PC-9 (cell line): ENCODE measurements at regions not wholly inside any gene's neighbourhood (a gene's known extent, or its start where the extent isn't known, plus 50 kb on each side); places are given as distances from the start of the nearest gene placed in this dataset.

Experiments
- BruUV-seq: library from RNA; stranded (reverse); fragments of 400-500 nt; replicated peaks from 2 replicates; lab custom pipeline; 2021; lab: Mats Ljungman, UMichigan
- CTCF ChIA-PET: fragments of 300-600 bp; sonication (Branson Sonifier 250); formaldehyde crosslinking; loops from one replicate; lab custom pipeline; 2022; ENCODE audit warnings: antibody characterized with exemption; lab: Charles Lee
- POLR2A ChIA-PET: fragments of 300-600 bp; sonication (Branson Sonifier 250); formaldehyde crosslinking; loops from one replicate; lab custom pipeline; 2022; ENCODE audit warnings: antibody characterized with exemption; ENCODE audit not compliant: unreplicated experiment; lab: Charles Lee
- DNase-seq, 2 experiments: peaks; one replicate each; pipeline versions ENCODE4 v3.0.0 to v3.0.0-alpha.2; 2015 to 2022; ENCODE audit warnings: mixed read lengths in 1 of 2
- H2AFZ ChIP-seq: fragments of 200-600 bp; sonication (generic); 2 replicates; pipeline ENCODE4 v1.8.1; 2017; ENCODE audit warnings: antibody characterized with exemption
- H3F3A ChIP-seq: fragments of 200-600 bp; sonication (generic); 2 replicates; pipeline ENCODE4 v1.8.1; 2017; ENCODE audit warnings: antibody characterized with exemption, mild to moderate bottlenecking, low read depth; ENCODE audit not compliant: insufficient read depth
- H3K27ac ChIP-seq: fragments of 200-600 bp; sonication (generic); 2 replicates; pipeline ENCODE4 v1.6.1; 2016; ENCODE audit warnings: mixed run types
- H3K27me3 ChIP-seq: fragments of 200-600 bp; sonication (generic); 2 replicates; pipeline ENCODE4 v1.6.1; 2016; ENCODE audit warnings: low read depth, mixed run types; ENCODE audit not compliant: insufficient read depth
- H3K36me3 ChIP-seq: fragments of 200-600 bp; sonication (generic); 2 replicates; pipeline ENCODE4 v1.6.1; 2016; ENCODE audit warnings: low read depth, mixed run types
- H3K4me1 ChIP-seq: fragments of 200-600 bp; sonication (generic); replicated peaks from 2 replicates; pipeline ENCODE4 v1.6.1; 2016; ENCODE audit warnings: mixed run types; ENCODE audit not compliant: insufficient read depth
- H3K4me2 ChIP-seq: fragments of 200-600 bp; sonication (generic); 2 replicates; pipeline ENCODE4 v1.6.1; 2017; ENCODE audit warnings: mixed run types
- H3K4me3 ChIP-seq: fragments of 200-600 bp; sonication (generic); 2 replicates; pipeline ENCODE4 v1.6.1; 2016; ENCODE audit warnings: mixed run types
- H3K79me2 ChIP-seq: fragments of 200-600 bp; sonication (generic); 2 replicates; pipeline ENCODE4 v1.6.1; 2017; ENCODE audit warnings: low read depth, mixed run types
- H3K9me2 ChIP-seq: fragments of 200-600 bp; sonication (generic); 2 replicates; pipeline ENCODE4 v1.8.1; 2017; ENCODE audit warnings: mild to moderate bottlenecking; ENCODE audit not compliant: insufficient read depth
- H3K9me3 ChIP-seq: fragments of 200-600 bp; sonication (generic); 2 replicates; pipeline ENCODE4 v1.8.1; 2016; ENCODE audit warnings: low read depth; ENCODE audit not compliant: insufficient read depth
- H4K20me1 ChIP-seq: fragments of 200-600 bp; sonication (generic); 2 replicates; pipeline ENCODE4 v1.8.1; 2017; ENCODE audit not compliant: insufficient read depth
- EZH2 ChIP-seq: fragments of 200-600 bp; sonication (generic); IDR thresholded peaks from 2 replicates; pipeline ENCODE4 v1.8.0; 2017; ENCODE audit warnings: antibody characterized with exemption, low read depth
- intact Hi-C: fragments of 100-400 bp; cut with micrococcal nuclease; formaldehyde crosslinking; loops from one replicate; pipeline ENCODE4 v1.10.0; 2022; ENCODE audit not compliant: unreplicated experiment
- TF ChIP-seq, protein P1 (sequence below): fragments of 200-600 bp; sonication (generic); conservative IDR thresholded peaks from 2 replicates; pipeline ENCODE4 v1.6.1; 2017; ENCODE audit warnings: mixed run types, antibody characterized with exemption, mild to moderate bottlenecking, moderate library complexity

DNA sequence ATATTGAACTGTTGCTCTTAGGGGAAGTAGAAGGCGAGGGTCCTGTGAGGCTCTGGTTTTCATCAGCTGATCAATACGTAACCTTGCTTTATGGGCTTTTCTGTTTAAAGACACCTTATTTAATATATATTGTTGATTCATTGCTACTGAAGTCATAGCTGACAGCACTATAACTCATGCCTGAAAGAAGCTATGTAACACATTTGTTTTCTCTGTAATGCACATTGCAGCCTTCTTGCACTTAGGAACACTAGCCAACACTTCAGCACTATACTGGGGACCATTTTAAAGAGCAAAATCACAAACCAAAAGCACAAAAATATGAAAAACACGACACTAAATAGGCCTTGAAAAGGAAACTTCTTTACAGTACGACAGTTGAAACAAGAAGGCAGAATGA lies 135.7 kb downstream of the TTC6 start:
- H4K20me1 ChIP-seq: no peaks in the 10 kb centered on the region
- no peaks in the 10 kb centered on the region for H3K9me2 ChIP-seq
- no peaks in the 10 kb centered on the region for H3K79me2 ChIP-seq
- H3K4me2 ChIP-seq: no peak overlapping the region
- H3K4me1 ChIP-seq: no peaks in the 10 kb centered on the region
- no peak for DNase-seq
- no peak overlapping the region for H2AFZ ChIP-seq
- H3K9me3 ChIP-seq: no peaks in the 10 kb centered on the region
- H3K27ac ChIP-seq: no peak overlapping the region
- H3K36me3 ChIP-seq: no peaks in the 10 kb centered on the region
- H3F3A ChIP-seq: no peaks in the 10 kb centered on the region
- POLR2A ChIA-PET: interaction anchor here (0.6 kb wide), 1 partner anchor 81 kb away, joined by 4 read pairs; no protein-coding TSS in a partner anchor
- intact Hi-C loops: no loop called here
- TF ChIP-seq EZH2: no peak
- TF ChIP-seq, protein P1, sequence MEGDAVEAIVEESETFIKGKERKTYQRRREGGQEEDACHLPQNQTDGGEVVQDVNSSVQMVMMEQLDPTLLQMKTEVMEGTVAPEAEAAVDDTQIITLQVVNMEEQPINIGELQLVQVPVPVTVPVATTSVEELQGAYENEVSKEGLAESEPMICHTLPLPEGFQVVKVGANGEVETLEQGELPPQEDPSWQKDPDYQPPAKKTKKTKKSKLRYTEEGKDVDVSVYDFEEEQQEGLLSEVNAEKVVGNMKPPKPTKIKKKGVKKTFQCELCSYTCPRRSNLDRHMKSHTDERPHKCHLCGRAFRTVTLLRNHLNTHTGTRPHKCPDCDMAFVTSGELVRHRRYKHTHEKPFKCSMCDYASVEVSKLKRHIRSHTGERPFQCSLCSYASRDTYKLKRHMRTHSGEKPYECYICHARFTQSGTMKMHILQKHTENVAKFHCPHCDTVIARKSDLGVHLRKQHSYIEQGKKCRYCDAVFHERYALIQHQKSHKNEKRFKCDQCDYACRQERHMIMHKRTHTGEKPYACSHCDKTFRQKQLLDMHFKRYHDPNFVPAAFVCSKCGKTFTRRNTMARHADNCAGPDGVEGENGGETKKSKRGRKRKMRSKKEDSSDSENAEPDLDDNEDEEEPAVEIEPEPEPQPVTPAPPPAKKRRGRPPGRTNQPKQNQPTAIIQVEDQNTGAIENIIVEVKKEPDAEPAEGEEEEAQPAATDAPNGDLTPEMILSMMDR: no peak
- no TSS peak for BruUV-seq
- H3K4me3 ChIP-seq: no peak overlapping the region
- no peaks in the 10 kb centered on the region for H3K27me3 ChIP-seq
- CTCF ChIA-PET: no interaction called here

DNA sequence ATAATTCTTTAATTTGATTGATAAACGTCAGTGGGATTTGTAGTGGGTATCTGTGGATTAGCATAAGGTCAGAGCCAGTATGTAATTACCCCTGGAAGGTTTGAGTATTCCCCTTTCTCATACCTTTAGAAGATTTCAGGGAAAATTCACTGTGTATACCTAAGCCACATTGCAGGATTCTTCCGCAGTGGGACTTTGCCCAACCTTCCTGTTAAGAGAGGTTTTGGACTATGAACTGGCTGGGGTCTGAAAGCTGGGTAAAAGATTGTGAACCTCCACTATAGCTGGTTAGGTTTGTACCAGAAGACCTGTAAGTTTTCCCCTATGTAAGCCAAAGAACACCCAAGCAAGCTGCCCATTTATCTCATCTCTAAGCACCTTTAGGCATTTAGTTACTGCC lies 150.2 kb downstream of the TTC6 start:
- no peaks in the 10 kb centered on the region for H3K9me3 ChIP-seq
- intact Hi-C loops: no loop called here
- H3K36me3 ChIP-seq: no peaks in the 10 kb centered on the region
- no peak overlapping the region for H2AFZ ChIP-seq
- no peaks in the 10 kb centered on the region for H3K79me2 ChIP-seq
- no peaks in the 10 kb centered on the region for H3F3A ChIP-seq
- no TSS peak for BruUV-seq
- H3K9me2 ChIP-seq: no peaks in the 10 kb centered on the region
- ChIA-PET CTCF (no interaction called here), POLR2A (no interaction called here)
- H3K27me3 ChIP-seq: no peaks in the 10 kb centered on the region
- H4K20me1 ChIP-seq: no peaks in the 10 kb centered on the region
- no peak for DNase-seq
- no peak overlapping the region for H3K4me3 ChIP-seq
- TF ChIP-seq, protein P1: no peak
- no peak for TF ChIP-seq EZH2
- no peak overlapping the region for H3K4me2 ChIP-seq
- no peak overlapping the region for H3K27ac ChIP-seq
- H3K4me1 ChIP-seq: no peaks in the 10 kb centered on the region

DNA sequence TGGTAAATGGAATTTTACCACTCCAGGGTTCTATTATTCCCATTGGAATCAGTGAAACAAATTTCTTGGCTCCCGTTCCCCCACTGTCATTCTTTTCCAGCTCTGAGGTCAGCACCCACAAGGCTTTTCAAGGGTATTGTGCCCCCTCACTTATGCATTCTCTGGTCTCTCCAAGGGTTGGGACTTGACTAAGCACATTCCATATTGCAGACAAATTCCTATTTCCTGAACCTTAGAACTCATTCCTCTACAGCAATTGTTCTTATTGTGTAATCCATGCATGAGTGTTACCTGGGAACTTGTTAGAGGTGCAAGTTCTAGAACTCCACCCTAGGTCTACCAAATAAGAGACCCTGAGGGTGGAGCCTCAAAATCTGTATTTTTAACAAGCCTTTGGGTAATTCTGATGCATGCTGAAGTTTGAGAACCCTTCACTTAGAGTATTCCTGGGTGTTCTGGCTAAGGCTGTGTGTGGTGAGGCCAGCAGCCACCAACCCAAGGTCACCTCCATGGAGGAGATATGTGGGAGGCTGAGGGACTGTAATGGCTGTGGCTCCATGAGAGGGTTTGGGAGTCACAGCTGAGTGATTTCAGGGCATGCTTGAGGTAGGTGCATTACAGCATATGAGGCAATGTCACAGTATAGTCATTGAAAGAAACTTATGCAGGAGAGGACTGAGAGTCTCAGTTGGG lies 150.9 kb downstream of the TTC6 start:
- no TSS peak for BruUV-seq
- Histone ChIP-seq H2AFZ (no peak overlapping the region), H3K4me2 (no peak overlapping the region), H3K4me3 (no peak overlapping the region), H4K20me1 (no peaks in the 10 kb centered on the region), H3F3A (no peaks in the 10 kb centered on the region), H3K79me2 (no peaks in the 10 kb centered on the region), H3K9me3 (no peaks in the 10 kb centered on the region), H3K4me1 (no peaks in the 10 kb centered on the region), H3K27me3 (no peaks in the 10 kb centered on the region), H3K36me3 (no peaks in the 10 kb centered on the region), H3K9me2 (no peaks in the 10 kb centered on the region), H3K27ac (no peak overlapping the region)
- ChIA-PET CTCF (no interaction called here), POLR2A (no interaction called here)
- DNase-seq: no peak
- no peak for TF ChIP-seq EZH2
- TF ChIP-seq, protein P1: no peak
- intact Hi-C loops: no loop called here
